ENCODE measurements at regions not wholly inside any gene's neighbourhood (a gene's known extent, or its start where the extent isn't known, plus 50 kb on each side); places are given as distances from the start of the nearest gene placed in this dataset.

- TF ChIP-seq C11orf30 (IDR thresholded peaks at IDR 0.05; ENCODE audit: low read depth) (no peak), NR1H2 (CRISPR knock-in tag; IDR thresholded peaks at IDR 0.05) (no peak), POLR2AphosphoS2 (IDR thresholded peaks at IDR 0.05; ENCODE audit: low read length) (no peak), SMARCA4 (IDR thresholded peaks at IDR 0.05) (no peak)
- TF ChIP-seq, protein P1, sequence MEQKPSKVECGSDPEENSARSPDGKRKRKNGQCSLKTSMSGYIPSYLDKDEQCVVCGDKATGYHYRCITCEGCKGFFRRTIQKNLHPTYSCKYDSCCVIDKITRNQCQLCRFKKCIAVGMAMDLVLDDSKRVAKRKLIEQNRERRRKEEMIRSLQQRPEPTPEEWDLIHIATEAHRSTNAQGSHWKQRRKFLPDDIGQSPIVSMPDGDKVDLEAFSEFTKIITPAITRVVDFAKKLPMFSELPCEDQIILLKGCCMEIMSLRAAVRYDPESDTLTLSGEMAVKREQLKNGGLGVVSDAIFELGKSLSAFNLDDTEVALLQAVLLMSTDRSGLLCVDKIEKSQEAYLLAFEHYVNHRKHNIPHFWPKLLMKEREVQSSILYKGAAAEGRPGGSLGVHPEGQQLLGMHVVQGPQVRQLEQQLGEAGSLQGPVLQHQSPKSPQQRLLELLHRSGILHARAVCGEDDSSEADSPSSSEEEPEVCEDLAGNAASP (IDR thresholded peaks at IDR 0.05): no peak
These were observed 2083.5 kb upstream of the C9orf72 start (continued) for GRCh38 chr9:29656641-29657406.

DNA sequence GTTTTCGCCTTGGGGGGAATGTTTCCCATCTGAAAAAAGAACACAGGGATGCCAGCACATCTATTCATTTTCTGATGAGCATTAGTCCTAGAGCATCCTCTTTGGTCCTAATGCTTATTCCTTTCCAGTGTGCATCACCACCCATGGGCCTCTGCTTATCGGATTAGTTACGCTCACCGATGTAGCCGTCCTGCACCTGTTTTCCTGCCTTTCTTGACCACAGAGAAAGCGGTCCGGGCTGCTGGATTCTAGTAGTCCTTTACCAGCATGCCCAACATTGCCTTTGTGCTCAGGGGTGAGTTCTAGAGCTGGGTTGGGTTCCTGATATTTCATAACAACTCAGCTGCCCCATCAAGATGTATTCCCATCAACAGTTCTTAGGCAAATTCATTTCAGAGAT is 2084.5 kb upstream of the C9orf72 start:
- Histone ChIP-seq H3K9me3 (replicated peaks; ENCODE audit: control insufficient read depth, insufficient read depth, low read depth, low read length) (no peaks in the 10 kb centered on the region), H3K4me1 (replicated peaks in 1 of 2; ENCODE audit: control insufficient read depth in 2 of 2, insufficient read depth in 2 of 2, low read length in 2 of 2) (no peaks in the 10 kb centered on the region), H3K4me3 (no peak overlapping the region), H3K9me1 (ENCODE audit: control insufficient read depth, insufficient read depth, low read length) (no peaks in the 10 kb centered on the region), H3K27me3 (ENCODE audit: control insufficient read depth in 2 of 2, insufficient read depth in 2 of 2, low read length in 2 of 2) (no peaks in the 10 kb centered on the region), H4K20me1 (replicated peaks; ENCODE audit: control insufficient read depth, insufficient read depth, low read length) (no peaks in the 10 kb centered on the region), H3K36me3 (ENCODE audit: control insufficient read depth, insufficient read depth, low read length) (no peaks in the 10 kb centered on the region), H3K4me2 (ENCODE audit: insufficient read depth, low read length) (no peak overlapping the region), H3K79me2 (ENCODE audit: control insufficient read depth, insufficient read depth, low read length) (no peaks in the 10 kb centered on the region), H3K27ac (ENCODE audit: extremely low read depth, low read depth, low read length) (no peak overlapping the region), H3K9ac (ENCODE audit: insufficient read depth in 1 of 2, low read depth in 2 of 2, low read length in 2 of 2) (no peak overlapping the region), H2AFZ (ENCODE audit: low read depth, low read length) (no peak overlapping the region)
- no CpG with 5 or more reads among the region's 7 CpGs for WGBS (ENCODE audit: insufficient coverage, low coverage, missing lambda C conversion rate)
- ATAC-seq (no peak), DNase-seq (ENCODE audit: extremely low read depth in 1 of 4, low spot score in 3 of 4) (no peak), FAIRE-seq (no peak)
- in situ Hi-C loops (cut with MboI): no loop called here
- no TSS peak for BruUV-seq (replicated peaks)
- intact Hi-C loops (cut with micrococcal nuclease): no loop called here
- CTCF ChIA-PET (ENCODE audit: low intra/inter-chr PET ratio): no interaction called here
- POLR2A ChIA-PET: no interaction called here
- no peak for TF ChIP-seq MLLT1 (IDR thresholded peaks at IDR 0.05)
- TF ChIP-seq BCL6 (CRISPR knock-in tag; IDR thresholded peaks at IDR 0.05): no peak
- TF ChIP-seq, protein P2, sequence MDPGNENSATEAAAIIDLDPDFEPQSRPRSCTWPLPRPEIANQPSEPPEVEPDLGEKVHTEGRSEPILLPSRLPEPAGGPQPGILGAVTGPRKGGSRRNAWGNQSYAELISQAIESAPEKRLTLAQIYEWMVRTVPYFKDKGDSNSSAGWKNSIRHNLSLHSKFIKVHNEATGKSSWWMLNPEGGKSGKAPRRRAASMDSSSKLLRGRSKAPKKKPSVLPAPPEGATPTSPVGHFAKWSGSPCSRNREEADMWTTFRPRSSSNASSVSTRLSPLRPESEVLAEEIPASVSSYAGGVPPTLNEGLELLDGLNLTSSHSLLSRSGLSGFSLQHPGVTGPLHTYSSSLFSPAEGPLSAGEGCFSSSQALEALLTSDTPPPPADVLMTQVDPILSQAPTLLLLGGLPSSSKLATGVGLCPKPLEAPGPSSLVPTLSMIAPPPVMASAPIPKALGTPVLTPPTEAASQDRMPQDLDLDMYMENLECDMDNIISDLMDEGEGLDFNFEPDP (CRISPR knock-in tag; IDR thresholded peaks at IDR 0.05): no peak
- TF ChIP-seq MED1 (CRISPR knock-in tag; IDR thresholded peaks at IDR 0.05; ENCODE audit: borderline replicate concordance): no peak
- TF ChIP-seq, protein P3, sequence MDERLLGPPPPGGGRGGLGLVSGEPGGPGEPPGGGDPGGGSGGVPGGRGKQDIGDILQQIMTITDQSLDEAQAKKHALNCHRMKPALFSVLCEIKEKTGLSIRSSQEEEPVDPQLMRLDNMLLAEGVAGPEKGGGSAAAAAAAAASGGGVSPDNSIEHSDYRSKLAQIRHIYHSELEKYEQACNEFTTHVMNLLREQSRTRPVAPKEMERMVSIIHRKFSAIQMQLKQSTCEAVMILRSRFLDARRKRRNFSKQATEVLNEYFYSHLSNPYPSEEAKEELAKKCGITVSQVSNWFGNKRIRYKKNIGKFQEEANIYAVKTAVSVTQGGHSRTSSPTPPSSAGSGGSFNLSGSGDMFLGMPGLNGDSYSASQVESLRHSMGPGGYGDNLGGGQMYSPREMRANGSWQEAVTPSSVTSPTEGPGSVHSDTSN (CRISPR knock-in tag; IDR thresholded peaks at IDR 0.05; ENCODE audit: low read depth): no peak
- TF ChIP-seq, protein P3 (tag; conservative IDR thresholded peaks at IDR 0.05; ENCODE audit: low read depth): no peak
- no peak for TF ChIP-seq TFAP4 (CRISPR knock-in tag; IDR thresholded peaks at IDR 0.05; ENCODE audit: borderline replicate concordance)
- TF ChIP-seq ZNF12 (CRISPR knock-in tag; IDR thresholded peaks at IDR 0.05): no peak

Measured in K562 (cell line).